ENCODE measurements at regions not wholly inside any gene's neighbourhood (a gene's known extent, or its start where the extent isn't known, plus 50 kb on each side); places are given as distances from the start of the nearest gene placed in this dataset.

GRCh38 chr4:13193662-13194061 lies 290.5 kb downstream of the RAB28 start:
- no peak overlapping the region for H3K4me3 ChIP-seq (ENCODE audit: low read length)
- no peaks in the 10 kb centered on the region for H3K79me2 ChIP-seq (replicated peaks; ENCODE audit: insufficient read depth, low read length)
- H3K9me3 ChIP-seq (ENCODE audit: low read length) = no peaks in the 10 kb centered on the region
- H3K27ac ChIP-seq (ENCODE audit: low read length) = no peak overlapping the region
- no peak overlapping the region for H3K4me2 ChIP-seq (ENCODE audit: low read length)
- no peaks in the 10 kb centered on the region for H4K20me1 ChIP-seq (ENCODE audit: insufficient read depth)
- no peaks in the 10 kb centered on the region for H3K27me3 ChIP-seq (ENCODE audit: insufficient read depth, low read depth, low read length)
- H3K9ac ChIP-seq (ENCODE audit: low read length) = no peak overlapping the region
- no peaks in the 10 kb centered on the region for H3K9me2 ChIP-seq (ENCODE audit: insufficient read depth, low read length)
- no peaks in the 10 kb centered on the region for H3F3A ChIP-seq (ENCODE audit: insufficient read depth, low read length, poor library complexity, severe bottlenecking)
- H3K36me3 ChIP-seq (ENCODE audit: insufficient read depth, low read length) = no peaks in the 10 kb centered on the region
- TF ChIP-seq RAD21 (conservative IDR thresholded peaks at IDR 0.05) = no peak
- TF ChIP-seq SMC3 (conservative IDR thresholded peaks at IDR 0.05; ENCODE audit: poor library complexity) = no peak
- no peak for TF ChIP-seq EZH2 (IDR thresholded peaks at IDR 0.05; ENCODE audit: borderline replicate concordance, insufficient read depth, low read length, poor library complexity, severe bottlenecking)
- no peak for TF ChIP-seq REST (IDR thresholded peaks at IDR 0.05; ENCODE audit: borderline replicate concordance)
- TF ChIP-seq TAF1 (IDR thresholded peaks at IDR 0.05; ENCODE audit: low read depth) = no peak
- no peak for TF ChIP-seq POLR2AphosphoS5 (IDR thresholded peaks at IDR 0.05)
- TF ChIP-seq MXI1 (conservative IDR thresholded peaks at IDR 0.05; ENCODE audit: poor library complexity, severe bottlenecking) = no peak
- no peak for TF ChIP-seq CTCF (IDR thresholded peaks at IDR 0.05; ENCODE audit: poor library complexity, severe bottlenecking)
- no peak for TF ChIP-seq EP300 (conservative IDR thresholded peaks at IDR 0.05; ENCODE audit: poor library complexity, severe bottlenecking)
- H2AFZ ChIP-seq (ENCODE audit: low read depth, low read length) = no peak overlapping the region

GRCh38 chr4:13190093-13190721 lies 293.9 kb downstream of the RAB28 start:
- Histone ChIP-seq H3K4me2 (ENCODE audit: low read length) (no peak overlapping the region), H4K20me1 (ENCODE audit: insufficient read depth) (no peaks in the 10 kb centered on the region), H3K4me3 (ENCODE audit: low read length) (no peak overlapping the region), H3K9me3 (ENCODE audit: low read length) (no peaks in the 10 kb centered on the region), H3K9ac (ENCODE audit: low read length) (no peak overlapping the region), H3K79me2 (replicated peaks; ENCODE audit: insufficient read depth, low read length) (no peaks in the 10 kb centered on the region), H3K27me3 (ENCODE audit: insufficient read depth, low read depth, low read length) (no peaks in the 10 kb centered on the region), H3K27ac (ENCODE audit: low read length) (no peak overlapping the region), H2AFZ (ENCODE audit: low read depth, low read length) (no peak overlapping the region), H3K36me3 (ENCODE audit: insufficient read depth, low read length) (no peaks in the 10 kb centered on the region), H3F3A (ENCODE audit: insufficient read depth, low read length, poor library complexity, severe bottlenecking) (no peaks in the 10 kb centered on the region), H3K9me2 (ENCODE audit: insufficient read depth, low read length) (no peaks in the 10 kb centered on the region)
- TF ChIP-seq POLR2AphosphoS5 (IDR thresholded peaks at IDR 0.05) = no peak
- TF ChIP-seq REST (IDR thresholded peaks at IDR 0.05; ENCODE audit: borderline replicate concordance) = no peak
- TF ChIP-seq EP300 (conservative IDR thresholded peaks at IDR 0.05; ENCODE audit: poor library complexity, severe bottlenecking) = no peak
- TF ChIP-seq EZH2 (IDR thresholded peaks at IDR 0.05; ENCODE audit: borderline replicate concordance, insufficient read depth, low read length, poor library complexity, severe bottlenecking) = no peak
- no peak for TF ChIP-seq CTCF (IDR thresholded peaks at IDR 0.05; ENCODE audit: poor library complexity, severe bottlenecking)
- no peak for TF ChIP-seq RAD21 (conservative IDR thresholded peaks at IDR 0.05)
- no peak for TF ChIP-seq MXI1 (conservative IDR thresholded peaks at IDR 0.05; ENCODE audit: poor library complexity, severe bottlenecking)
